Suprapubic skin (tissue), 4 donors: ENCODE measurements at regions not wholly inside any gene's neighbourhood (a gene's known extent, or its start where the extent isn't known, plus 50 kb on each side); places are given as distances from the start of the nearest gene placed in this dataset.

Experiments
- DNase-seq, 2 donors: peaks; one replicate each; pipeline ENCODE4 v3.0.0-alpha.2; 2019; ENCODE audit warnings: low spot score in 2 of 2
- H3K27ac ChIP-seq: fragments of 200-600 bp; sonication (generic); one replicate; pipeline ENCODE4 v1.5.1; 2019
- H3K27me3 ChIP-seq: fragments of 200-600 bp; sonication (generic); one replicate; pipeline ENCODE4 v1.5.1; 2019
- H3K36me3 ChIP-seq: fragments of 200-600 bp; sonication (generic); one replicate; pipeline ENCODE4 v1.5.1; 2019
- H3K4me1 ChIP-seq: fragments of 200-600 bp; sonication (generic); one replicate; pipeline ENCODE4 v1.5.1; 2019
- H3K4me3 ChIP-seq: fragments of 200-600 bp; sonication (generic); one replicate; pipeline ENCODE4 v1.5.1; 2019; ENCODE audit warnings: mild to moderate bottlenecking
- H3K9me3 ChIP-seq: fragments of 200-600 bp; sonication (generic); one replicate; pipeline ENCODE4 v1.5.1; 2019
- CTCF ChIP-seq, 2 donors: fragments of 200-600 bp in 1 of 2; fragments of 450-650 bp in 1 of 2; sonication (generic) in 1 of 2; IDR thresholded peaks; one replicate each; pipeline ENCODE4 v1.5.1; 2016 to 2019; ENCODE audit warnings: antibody characterized with exemption in 2 of 2, mild to moderate bottlenecking in 1 of 2, moderate library complexity in 1 of 2
- EP300 ChIP-seq: sonication (generic); formaldehyde crosslinking; IDR thresholded peaks from one replicate; pipeline ENCODE4 v1.6.1; 2017; ENCODE audit warnings: antibody characterized with exemption
- POLR2A ChIP-seq, 2 donors: fragments of 450-650 bp; IDR thresholded peaks; one replicate each; pipeline ENCODE4 v1.6.1; 2017; ENCODE audit warnings: antibody characterized with exemption in 2 of 2, mild to moderate bottlenecking in 2 of 2, moderate library complexity in 2 of 2
- POLR2AphosphoS5 ChIP-seq, 3 donors: sonication (generic); formaldehyde crosslinking; IDR thresholded peaks; one replicate each; pipeline ENCODE4 v1.6.1; 2017; ENCODE audit warnings: antibody characterized with exemption in 3 of 3
- WGBS: methylation state at CpG from one replicate; pipeline ENCODE4 v1.1.5; 2018; 5-methylcytosine and 5-hydroxymethylcytosine counted together

- no peaks in the 10 kb centered on the region for H3K36me3 ChIP-seq
- no peaks in the 10 kb centered on the region for H3K27me3 ChIP-seq
- DNase-seq = no peak
- no peaks in the 10 kb centered on the region for H3K9me3 ChIP-seq
- no peak overlapping the region for H3K4me3 ChIP-seq
- 55% methylated on average over 2 of the region's 2 CpGs for whole genome bisulfite sequencing
- H3K4me1 ChIP-seq = no peaks in the 10 kb centered on the region
- TF ChIP-seq POLR2AphosphoS5 (IDR thresholded peaks at IDR 0.05) (no peak), EP300 (no peak), CTCF (IDR thresholded peaks at IDR 0.05) (no peak), POLR2A (IDR thresholded peaks at IDR 0.05) (no peak)
- H3K27ac ChIP-seq = no peak overlapping the region
Observed at GRCh38 chr2:228793116-228793515, 478.0 kb downstream of the PID1 start.

GRCh38 chr2:228786901-228787300 lies 484.2 kb downstream of the PID1 start:
- no peak for DNase-seq
- Histone ChIP-seq H3K4me1 (no peaks in the 10 kb centered on the region), H3K9me3 (no peaks in the 10 kb centered on the region), H3K4me3 (no peak overlapping the region), H3K27ac (no peak overlapping the region), H3K27me3 (no peaks in the 10 kb centered on the region), H3K36me3 (no peaks in the 10 kb centered on the region)
- no peak for TF ChIP-seq EP300
- no peak for TF ChIP-seq POLR2A (IDR thresholded peaks at IDR 0.05)
- TF ChIP-seq CTCF (IDR thresholded peaks at IDR 0.05) = no peak
- TF ChIP-seq POLR2AphosphoS5 (IDR thresholded peaks at IDR 0.05) = no peak
- WGBS = 84% methylated on average over 6 of the region's 6 CpGs

- WGBS = 77% methylated on average over 4 of the region's 4 CpGs
- H3K9me3 ChIP-seq = no peaks in the 10 kb centered on the region
- H3K4me1 ChIP-seq = no peaks in the 10 kb centered on the region
- H3K27ac ChIP-seq = no peak overlapping the region
- no peaks in the 10 kb centered on the region for H3K27me3 ChIP-seq
- H3K36me3 ChIP-seq = no peaks in the 10 kb centered on the region
- DNase-seq = no peak
- TF ChIP-seq POLR2A (IDR thresholded peaks at IDR 0.05) = no peak
- TF ChIP-seq EP300 = no peak
- no peak for TF ChIP-seq POLR2AphosphoS5 (IDR thresholded peaks at IDR 0.05)
- no peak for TF ChIP-seq CTCF (IDR thresholded peaks at IDR 0.05)
- no peak overlapping the region for H3K4me3 ChIP-seq
Observed at GRCh38 chr2:228782281-228782680, 488.8 kb downstream of the PID1 start.

GRCh38 chr2:228777855-228778355 lies 493.2 kb downstream of the PID1 start:
- no peaks in the 10 kb centered on the region for H3K9me3 ChIP-seq
- TF ChIP-seq EP300 (no peak), POLR2A (IDR thresholded peaks at IDR 0.05) (no peak), POLR2AphosphoS5 (IDR thresholded peaks at IDR 0.05) (no peak), CTCF (IDR thresholded peaks at IDR 0.05) (no peak)
- H3K4me1 ChIP-seq = no peaks in the 10 kb centered on the region
- H3K4me3 ChIP-seq = no peak overlapping the region
- no peaks in the 10 kb centered on the region for H3K36me3 ChIP-seq
- H3K27me3 ChIP-seq = no peaks in the 10 kb centered on the region
- no peak overlapping the region for H3K27ac ChIP-seq
- no peak for DNase-seq
- whole genome bisulfite sequencing = 61% methylated on average over 5 of the region's 5 CpGs

GRCh38 chr2:228774548-228774947 lies 496.5 kb downstream of the PID1 start:
- no peaks in the 10 kb centered on the region for H3K36me3 ChIP-seq
- H3K9me3 ChIP-seq = no peaks in the 10 kb centered on the region
- WGBS = 84% methylated on average over 2 of the region's 2 CpGs
- no peak for DNase-seq
- no peak overlapping the region for H3K27ac ChIP-seq
- H3K4me3 ChIP-seq = no peak overlapping the region
- TF ChIP-seq POLR2A (IDR thresholded peaks at IDR 0.05) (no peak), POLR2AphosphoS5 (IDR thresholded peaks at IDR 0.05) (no peak), CTCF (IDR thresholded peaks at IDR 0.05) (no peak), EP300 (no peak)
- H3K4me1 ChIP-seq = peaks cover 4% of the 10 kb centered on the region
- H3K27me3 ChIP-seq = no peaks in the 10 kb centered on the region
